SK-N-SH (cell line): ENCODE measurements at regions not wholly inside any gene's neighbourhood (a gene's known extent, or its start where the extent isn't known, plus 50 kb on each side); places are given as distances from the start of the nearest gene placed in this dataset.

Experiments
- CTCF ChIA-PET: fragments of 300-600, 350-600 bp; formaldehyde crosslinking; extraction: SDS; loops from one replicate; lab custom pipeline; 2021; lab: Yijun Ruan, JAX
- POLR2A ChIA-PET: fragments of 350-600 bp; sonication (Branson Sonifier 250); formaldehyde crosslinking; extraction: SDS; loops from one replicate; lab custom pipeline; 2020; ENCODE audit warnings: antibody characterized with exemption, inconsistent platforms; lab: Yijun Ruan, JAX
- DNase-seq: peaks from one replicate; pipeline ENCODE4 v3.0.0; 2012
- H2AFZ ChIP-seq: fragments of 200-600 bp; sonication (generic); 2 replicates; pipeline ENCODE4 v1.8.1; 2016; ENCODE audit warnings: antibody characterized with exemption, mild to moderate bottlenecking, low read depth
- H3F3A ChIP-seq: fragments of 200-600 bp; sonication (generic); replicated peaks from 2 replicates; pipeline ENCODE3; 2016; ENCODE audit warnings: antibody characterized with exemption, mild to moderate bottlenecking; ENCODE audit not compliant: insufficient read depth
- H3K27ac ChIP-seq, 2 experiments: fragments of 200-500 bp in 1 of 2; fragments of 200-600 bp in 1 of 2; sonication (Bioruptor generic) in 1 of 2; sonication (generic), shearing (Covaris generic) in 1 of 2; 2 replicates each; pipeline versions ENCODE4 v1.5.1 to v1.6.1; 2014 to 2016; ENCODE audit warnings: low read depth in 2 of 2, inconsistent platforms in 1 of 2, low read length in 1 of 2, mild to moderate bottlenecking in 1 of 2, mixed read lengths in 1 of 2
- H3K27me3 ChIP-seq: fragments of 200-600 bp; sonication (generic), shearing (Covaris generic); 2 replicates; pipeline ENCODE4 v1.6.1; 2016; ENCODE audit warnings: mixed run types; ENCODE audit not compliant: insufficient read depth
- H3K36me3 ChIP-seq, 2 experiments: fragments of 200-500 bp in 1 of 2; fragments of 200-600 bp in 1 of 2; sonication (Bioruptor generic) in 1 of 2; sonication (generic) in 1 of 2; replicated peaks in 1 of 2; 2 replicates each; pipeline versions ENCODE3 to v1.5.1; 2014 to 2016; ENCODE audit warnings: low read length in 1 of 2, mild to moderate bottlenecking in 1 of 2; ENCODE audit not compliant: insufficient read depth in 2 of 2, control insufficient read depth in 1 of 2
- H3K4me1 ChIP-seq, 2 experiments: fragments of 200-500 bp in 1 of 2; fragments of 200-600 bp in 1 of 2; sonication (Bioruptor generic) in 1 of 2; sonication (generic), shearing (Covaris generic) in 1 of 2; 2 replicates each; pipeline versions ENCODE4 v1.5.1 to v1.6.1; 2014 to 2016; ENCODE audit warnings: low read depth in 1 of 2, low read length in 1 of 2, mixed run types in 1 of 2; ENCODE audit not compliant: insufficient read depth in 2 of 2, control insufficient read depth in 1 of 2
- H3K4me2 ChIP-seq: fragments of 200-600 bp; sonication (generic), shearing (Covaris generic); 2 replicates; pipeline ENCODE4 v1.6.1; 2017; ENCODE audit warnings: mixed run types
- H3K4me3 ChIP-seq, 2 experiments: fragments of 200-500 bp in 1 of 2; fragments of 200-600 bp in 1 of 2; sonication (Bioruptor generic) in 1 of 2; sonication (generic), shearing (Covaris generic) in 1 of 2; 2 replicates each; pipeline versions ENCODE4 v1.5.1 to v1.8.1; 2014 to 2016; ENCODE audit warnings: low read depth in 2 of 2, inconsistent platforms in 1 of 2, low read length in 1 of 2, mild to moderate bottlenecking in 1 of 2, mixed read lengths in 1 of 2, moderate library complexity in 1 of 2
- H3K79me2 ChIP-seq: fragments of 200-600 bp; sonication (generic); 2 replicates; pipeline ENCODE4 v1.8.1; 2017; ENCODE audit warnings: mild to moderate bottlenecking; ENCODE audit not compliant: insufficient read depth
- H3K9ac ChIP-seq: fragments of 200-600 bp; sonication (generic); 2 replicates; pipeline ENCODE4 v1.6.1; 2017; ENCODE audit warnings: mixed run types
- H3K9me2 ChIP-seq: fragments of 200-600 bp; sonication (generic); 2 replicates; pipeline ENCODE4 v1.6.1; 2017; ENCODE audit warnings: mixed run types
- H3K9me3 ChIP-seq: fragments of 200-600 bp; sonication (generic); 2 replicates; pipeline ENCODE4 v1.6.1; 2017; ENCODE audit warnings: mixed run types, mild to moderate bottlenecking, moderate library complexity
- H4K20me1 ChIP-seq: fragments of 200-600 bp; sonication (generic); 2 replicates; pipeline ENCODE4 v1.6.1; 2017; ENCODE audit warnings: mild to moderate bottlenecking, mixed run types; ENCODE audit not compliant: insufficient read depth
- CHD2 ChIP-seq: fragments of 150-350 bp; IDR thresholded peaks from 2 replicates; pipeline ENCODE4 v1.6.1; 2018; ENCODE audit warnings: low read length; ENCODE audit not compliant: partially characterized antibody
- ELF1 ChIP-seq: IDR thresholded peaks from 2 replicates; pipeline ENCODE4 v1.4.0; 2012
- EP300 ChIP-seq, 2 experiments: IDR thresholded peaks; 2 replicates each; pipeline versions ENCODE4 v1.4.0 to v1.6.1; 2012; ENCODE audit warnings: borderline replicate concordance in 1 of 2, low read depth in 1 of 2, low read length in 1 of 2
- FOSL2 ChIP-seq: IDR thresholded peaks from 2 replicates; pipeline ENCODE4 v1.4.0; 2012; ENCODE audit warnings: low read depth, mild to moderate bottlenecking, moderate library complexity, borderline replicate concordance
- FOXJ3 ChIP-seq: sonication (generic); formaldehyde crosslinking; IDR thresholded peaks from 2 replicates; pipeline ENCODE4 v1.5.1; 2020; ENCODE audit warnings: mild to moderate bottlenecking, missing genetic modification reagents
- FOXM1 ChIP-seq: IDR thresholded peaks from 2 replicates; pipeline ENCODE4 v1.4.0; 2012; ENCODE audit warnings: low read depth, mild to moderate bottlenecking
- GABPA ChIP-seq: IDR thresholded peaks from 2 replicates; pipeline ENCODE4 v1.4.0; 2012; ENCODE audit warnings: low read depth, mild to moderate bottlenecking
- GATA2 ChIP-seq: sonication (generic); formaldehyde crosslinking; IDR thresholded peaks from 2 replicates; pipeline ENCODE4 v1.5.0; 2020; ENCODE audit warnings: mild to moderate bottlenecking, missing genetic modification reagents
- MEF2A ChIP-seq: IDR thresholded peaks from 2 replicates; pipeline ENCODE4 v1.4.0; 2012; ENCODE audit warnings: low read depth, borderline replicate concordance
- MXI1 ChIP-seq: IDR thresholded peaks from 2 replicates; pipeline ENCODE4 v1.6.1; 2012; ENCODE audit warnings: mild to moderate bottlenecking, low read depth, low read length, improper control_type of control experiment
- NRF1 ChIP-seq: IDR thresholded peaks from 2 replicates; pipeline ENCODE4 v1.6.1; 2012; ENCODE audit warnings: low read depth, mild to moderate bottlenecking, low read length
- POLR2AphosphoS5 ChIP-seq: IDR thresholded peaks from 2 replicates; pipeline ENCODE4 v1.6.1; 2012; ENCODE audit warnings: low read depth, low read length
- RAD21 ChIP-seq: IDR thresholded peaks from 2 replicates; pipeline ENCODE4 v1.6.1; 2012; ENCODE audit warnings: mild to moderate bottlenecking, low read length
- RFX5 ChIP-seq: IDR thresholded peaks from 2 replicates; pipeline ENCODE4 v1.6.1; 2012; ENCODE audit warnings: mild to moderate bottlenecking, improper control_type of control experiment, low read length
- RXRA ChIP-seq: IDR thresholded peaks from 2 replicates; pipeline ENCODE4 v1.4.0; 2012; ENCODE audit warnings: low read depth, mild to moderate bottlenecking, borderline replicate concordance
- SIN3A ChIP-seq: IDR thresholded peaks from 2 replicates; pipeline ENCODE4 v1.6.1; 2012; ENCODE audit warnings: low read depth, mild to moderate bottlenecking, low read length, moderate library complexity, borderline replicate concordance
- SMC3 ChIP-seq: IDR thresholded peaks from 2 replicates; pipeline ENCODE4 v1.6.1; 2012; ENCODE audit warnings: low read depth, low read length, improper control_type of control experiment
- TAF1 ChIP-seq: IDR thresholded peaks from 2 replicates; pipeline ENCODE4 v1.6.1; 2012; ENCODE audit warnings: low read depth, mild to moderate bottlenecking, low read length, moderate library complexity, borderline replicate concordance
- WGBS: methylation state at CpG from one replicate; pipeline ENCODE4 v1.1.6; 2017; ENCODE audit warnings: low lambda C conversion rate; 5-methylcytosine and 5-hydroxymethylcytosine counted together
- TF ChIP-seq, protein P1 (sequence below): IDR thresholded peaks from 2 replicates; pipeline ENCODE4; 2012
- TF ChIP-seq, protein P2 (sequence below): fragments of 150-350 bp; IDR thresholded peaks from 2 replicates; pipeline ENCODE4 v1.6.1; 2016; ENCODE audit warnings: mild to moderate bottlenecking, low read depth, low read length
- TF ChIP-seq, protein P3 (sequence below): IDR thresholded peaks from 2 replicates; pipeline ENCODE4 v1.4.0; 2012; ENCODE audit warnings: low read depth, borderline replicate concordance
- TF ChIP-seq, protein P4 (sequence below): fragments of 150-350 bp; IDR thresholded peaks from 2 replicates; pipeline ENCODE4 v1.6.1; 2017; ENCODE audit warnings: antibody characterized with exemption, low read length, low read depth, borderline replicate concordance

DNA sequence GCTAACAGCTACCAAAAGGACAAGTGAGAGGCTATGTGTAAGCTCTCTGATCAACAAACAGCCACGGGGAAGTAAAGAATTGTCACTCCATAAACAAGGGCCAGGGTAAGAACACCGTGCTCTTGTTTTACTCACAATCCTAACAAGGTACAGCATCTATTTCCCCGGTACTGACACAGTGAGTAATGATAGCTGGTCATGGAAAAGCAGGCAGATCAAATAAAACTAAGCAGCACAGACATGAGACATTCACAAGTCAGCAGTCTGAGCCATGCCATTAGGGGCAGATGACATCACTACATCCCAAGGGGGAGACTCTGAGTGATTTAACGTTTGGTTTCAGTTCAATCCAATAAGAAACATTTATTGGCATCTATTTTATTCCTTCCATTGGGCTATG lies 54.4 kb downstream of the ARL6IP4 start:
- H3K36me3 ChIP-seq, result peaks cover 0 to 3% of the 10 kb centered on the region in 2 experiments
- no peak overlapping the region for H2AFZ ChIP-seq
- peak overlapping the region in 1 of 2 experiments; percentile 53; a peak in 2 of 4 replicates for H3K27ac ChIP-seq
- no peaks in the 10 kb centered on the region for H3K79me2 ChIP-seq
- ChIA-PET CTCF (interaction anchor here (2.6 kb wide), 1 partner anchor 203 kb away, joined by 8 read pairs; no protein-coding TSS in a partner anchor), POLR2A (no interaction called here)
- no peak overlapping the region for H3K4me3 ChIP-seq
- H4K20me1 ChIP-seq, result no peaks in the 10 kb centered on the region
- peaks cover 6% of the 10 kb centered on the region for H3F3A ChIP-seq
- peaks cover 8 to 10% of the 10 kb centered on the region in 2 experiments; a peak in 3 of 4 replicates for H3K4me1 ChIP-seq
- H3K9ac ChIP-seq, result no peak overlapping the region
- 0 out of 2 replicates have a peak overlapping the region, but pooled peaks have one; percentile 10 for H3K4me2 ChIP-seq
- WGBS, result 19% methylated on average over 4 of the region's 4 CpGs
- H3K27me3 ChIP-seq, result no peaks in the 10 kb centered on the region
- no peak for TF ChIP-seq SMC3
- TF ChIP-seq, protein P1, sequence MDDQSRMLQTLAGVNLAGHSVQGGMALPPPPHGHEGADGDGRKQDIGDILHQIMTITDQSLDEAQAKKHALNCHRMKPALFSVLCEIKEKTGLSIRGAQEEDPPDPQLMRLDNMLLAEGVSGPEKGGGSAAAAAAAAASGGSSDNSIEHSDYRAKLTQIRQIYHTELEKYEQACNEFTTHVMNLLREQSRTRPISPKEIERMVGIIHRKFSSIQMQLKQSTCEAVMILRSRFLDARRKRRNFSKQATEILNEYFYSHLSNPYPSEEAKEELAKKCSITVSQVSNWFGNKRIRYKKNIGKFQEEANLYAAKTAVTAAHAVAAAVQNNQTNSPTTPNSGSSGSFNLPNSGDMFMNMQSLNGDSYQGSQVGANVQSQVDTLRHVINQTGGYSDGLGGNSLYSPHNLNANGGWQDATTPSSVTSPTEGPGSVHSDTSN, result peak; percentile 57
- no peak for TF ChIP-seq FOXM1
- no peak for TF ChIP-seq FOXJ3 (CRISPR knock-in tag)
- peak; percentile 21; the same call in 1 of the 2 replicates for TF ChIP-seq FOSL2
- no peak for TF ChIP-seq GABPA
- no peak for TF ChIP-seq CHD2
- TF ChIP-seq RFX5, result no peak
- TF ChIP-seq RXRA, result no peak
- no peak for TF ChIP-seq TAF1
- TF ChIP-seq MEF2A, result no peak
- DNase-seq, result no peak
- H3K9me3 ChIP-seq, result no peaks in the 10 kb centered on the region
- H3K9me2 ChIP-seq, result no peaks in the 10 kb centered on the region

DNA sequence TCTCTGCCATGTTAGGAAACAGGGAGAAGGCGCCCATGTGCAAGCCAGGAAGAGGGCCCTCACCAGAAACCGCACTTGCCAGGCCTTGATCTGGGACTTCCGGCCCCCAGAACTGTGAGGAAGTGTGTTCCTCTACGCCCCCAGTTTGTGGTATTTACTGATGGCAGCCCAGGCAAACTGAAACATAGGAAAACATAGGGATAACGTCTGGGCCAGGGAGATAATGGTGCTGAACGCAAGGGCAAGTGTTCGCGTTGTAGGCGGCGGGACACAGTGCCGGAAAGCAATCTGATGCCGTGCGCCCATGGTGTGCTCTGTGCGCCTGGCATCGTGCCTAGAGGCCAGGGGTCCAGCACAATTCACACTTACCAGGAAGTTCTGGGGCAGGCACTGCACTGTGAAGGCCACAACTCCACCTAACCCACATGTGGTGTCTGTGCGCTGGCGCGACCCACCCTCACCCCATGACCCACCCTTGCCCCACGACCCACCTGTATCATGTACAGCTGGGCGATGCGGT lies 53.6 kb downstream of the ARL6IP4 start:
- H3K79me2 ChIP-seq, result no peaks in the 10 kb centered on the region
- no peaks in the 10 kb centered on the region for H3K9me2 ChIP-seq
- H4K20me1 ChIP-seq, result no peaks in the 10 kb centered on the region
- H2AFZ ChIP-seq, result no peak overlapping the region
- peaks cover 0 to 3% of the 10 kb centered on the region in 2 experiments for H3K36me3 ChIP-seq
- no peaks in the 10 kb centered on the region for H3K27me3 ChIP-seq
- CTCF ChIA-PET, result no interaction called here
- TF ChIP-seq POLR2AphosphoS5, result no peak
- no peak for TF ChIP-seq TAF1
- TF ChIP-seq, protein P2, sequence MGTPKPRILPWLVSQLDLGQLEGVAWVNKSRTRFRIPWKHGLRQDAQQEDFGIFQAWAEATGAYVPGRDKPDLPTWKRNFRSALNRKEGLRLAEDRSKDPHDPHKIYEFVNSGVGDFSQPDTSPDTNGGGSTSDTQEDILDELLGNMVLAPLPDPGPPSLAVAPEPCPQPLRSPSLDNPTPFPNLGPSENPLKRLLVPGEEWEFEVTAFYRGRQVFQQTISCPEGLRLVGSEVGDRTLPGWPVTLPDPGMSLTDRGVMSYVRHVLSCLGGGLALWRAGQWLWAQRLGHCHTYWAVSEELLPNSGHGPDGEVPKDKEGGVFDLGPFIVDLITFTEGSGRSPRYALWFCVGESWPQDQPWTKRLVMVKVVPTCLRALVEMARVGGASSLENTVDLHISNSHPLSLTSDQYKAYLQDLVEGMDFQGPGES, result no peak
- TF ChIP-seq RAD21, result no peak
- no peak for TF ChIP-seq CHD2
- TF ChIP-seq MEF2A, result no peak
- TF ChIP-seq RXRA, result no peak
- no peak for TF ChIP-seq GATA2 (CRISPR knock-in tag)
- TF ChIP-seq, protein P3, sequence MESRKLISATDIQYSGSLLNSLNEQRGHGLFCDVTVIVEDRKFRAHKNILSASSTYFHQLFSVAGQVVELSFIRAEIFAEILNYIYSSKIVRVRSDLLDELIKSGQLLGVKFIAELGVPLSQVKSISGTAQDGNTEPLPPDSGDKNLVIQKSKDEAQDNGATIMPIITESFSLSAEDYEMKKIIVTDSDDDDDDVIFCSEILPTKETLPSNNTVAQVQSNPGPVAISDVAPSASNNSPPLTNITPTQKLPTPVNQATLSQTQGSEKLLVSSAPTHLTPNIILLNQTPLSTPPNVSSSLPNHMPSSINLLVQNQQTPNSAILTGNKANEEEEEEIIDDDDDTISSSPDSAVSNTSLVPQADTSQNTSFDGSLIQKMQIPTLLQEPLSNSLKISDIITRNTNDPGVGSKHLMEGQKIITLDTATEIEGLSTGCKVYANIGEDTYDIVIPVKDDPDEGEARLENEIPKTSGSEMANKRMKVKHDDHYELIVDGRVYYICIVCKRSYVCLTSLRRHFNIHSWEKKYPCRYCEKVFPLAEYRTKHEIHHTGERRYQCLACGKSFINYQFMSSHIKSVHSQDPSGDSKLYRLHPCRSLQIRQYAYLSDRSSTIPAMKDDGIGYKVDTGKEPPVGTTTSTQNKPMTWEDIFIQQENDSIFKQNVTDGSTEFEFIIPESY, result no peak
- TF ChIP-seq FOXM1, result no peak
- TF ChIP-seq GABPA, result no peak
- no peak for TF ChIP-seq FOXJ3 (CRISPR knock-in tag)
- no peak for TF ChIP-seq NRF1
- TF ChIP-seq EP300 (IDR thresholded peaks at IDR 0.05; ENCODE audit: borderline replicate concordance in 1 of 2, low read depth in 1 of 2, low read length in 1 of 2), result no peak
- TF ChIP-seq, protein P4, sequence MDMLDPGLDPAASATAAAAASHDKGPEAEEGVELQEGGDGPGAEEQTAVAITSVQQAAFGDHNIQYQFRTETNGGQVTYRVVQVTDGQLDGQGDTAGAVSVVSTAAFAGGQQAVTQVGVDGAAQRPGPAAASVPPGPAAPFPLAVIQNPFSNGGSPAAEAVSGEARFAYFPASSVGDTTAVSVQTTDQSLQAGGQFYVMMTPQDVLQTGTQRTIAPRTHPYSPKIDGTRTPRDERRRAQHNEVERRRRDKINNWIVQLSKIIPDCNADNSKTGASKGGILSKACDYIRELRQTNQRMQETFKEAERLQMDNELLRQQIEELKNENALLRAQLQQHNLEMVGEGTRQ, result no peak
- no peak for TF ChIP-seq SIN3A
- no peak for TF ChIP-seq ELF1
- TF ChIP-seq MXI1, result no peak
- no peak for TF ChIP-seq SMC3
- TF ChIP-seq, all 33 proteins: peak for 0
- Histone ChIP-seq H3F3A (peaks cover 6% of the 10 kb centered on the region), H3K9ac (no peak overlapping the region), H3K9me3 (no peaks in the 10 kb centered on the region), H3K4me3 (no peak overlapping the region), H3K27ac (no peak overlapping the region), H3K4me1 (peaks cover 8 to 10% of the 10 kb centered on the region in 2 experiments; a peak in 3 of 4 replicates), H3K4me2 (0 out of 2 replicates have a peak overlapping the region, but pooled peaks have one; percentile 10)
- POLR2A ChIA-PET, result no interaction called here
- 96% methylated on average over 21 of the region's 21 CpGs for WGBS
- DNase-seq, result no peak
